ENCODE measurements at regions not wholly inside any gene's neighbourhood (a gene's known extent, or its start where the extent isn't known, plus 50 kb on each side); places are given as distances from the start of the nearest gene placed in this dataset.

DNA sequence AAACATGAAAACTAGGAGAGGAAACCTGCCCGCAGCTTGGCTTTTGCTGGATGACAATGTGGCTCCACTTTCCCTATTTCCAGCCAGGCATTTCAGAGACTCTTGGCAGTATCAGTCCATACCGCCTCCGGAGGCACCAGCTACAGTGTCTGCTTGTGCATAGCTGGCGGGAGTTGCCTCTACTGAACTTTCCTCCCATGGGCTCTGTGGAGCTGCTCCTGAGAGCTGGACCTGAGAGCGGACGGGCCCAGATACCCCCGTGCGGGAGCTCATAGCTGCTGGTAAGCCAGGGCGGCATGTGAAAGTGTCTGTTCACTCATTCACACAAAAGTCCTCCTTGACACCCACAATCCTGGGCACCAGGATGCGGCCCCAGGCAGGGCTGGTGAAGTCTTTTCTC, 130.3 kb upstream of the PMEPA1 start:
- H3K4me1 Mint-ChIP-seq, result peaks cover 9% of the 10 kb centered on the region
- H3K4me3 Mint-ChIP-seq, result no peak overlapping the region
- no peak for ATAC-seq
- no peak for DNase-seq (ENCODE audit: low spot score)
- peaks cover 6% of the 10 kb centered on the region for H3K4me1 ChIP-seq (ENCODE audit: insufficient read depth)
- H3K9me2 ChIP-seq (ENCODE audit: insufficient read depth), result no peaks in the 10 kb centered on the region
- H3K27me3 ChIP-seq (ENCODE audit: insufficient read depth), result no peaks in the 10 kb centered on the region
- H3K27ac Mint-ChIP-seq, result no peak overlapping the region
- peaks cover 4% of the 10 kb centered on the region for H3K27me3 Mint-ChIP-seq (ENCODE audit: insufficient read depth, low read depth, poor library complexity)
- H2AFZ ChIP-seq, result no peak overlapping the region
- no peaks in the 10 kb centered on the region for H4K20me1 ChIP-seq (replicated peaks; ENCODE audit: insufficient read depth)
- H3K9me3 Mint-ChIP-seq, result no peaks in the 10 kb centered on the region
- no peaks in the 10 kb centered on the region for H3K79me2 ChIP-seq (replicated peaks; ENCODE audit: insufficient read depth)
- no peaks in the 10 kb centered on the region for H3K36me3 Mint-ChIP-seq (ENCODE audit: low read depth)
- TF ChIP-seq, protein P1, sequence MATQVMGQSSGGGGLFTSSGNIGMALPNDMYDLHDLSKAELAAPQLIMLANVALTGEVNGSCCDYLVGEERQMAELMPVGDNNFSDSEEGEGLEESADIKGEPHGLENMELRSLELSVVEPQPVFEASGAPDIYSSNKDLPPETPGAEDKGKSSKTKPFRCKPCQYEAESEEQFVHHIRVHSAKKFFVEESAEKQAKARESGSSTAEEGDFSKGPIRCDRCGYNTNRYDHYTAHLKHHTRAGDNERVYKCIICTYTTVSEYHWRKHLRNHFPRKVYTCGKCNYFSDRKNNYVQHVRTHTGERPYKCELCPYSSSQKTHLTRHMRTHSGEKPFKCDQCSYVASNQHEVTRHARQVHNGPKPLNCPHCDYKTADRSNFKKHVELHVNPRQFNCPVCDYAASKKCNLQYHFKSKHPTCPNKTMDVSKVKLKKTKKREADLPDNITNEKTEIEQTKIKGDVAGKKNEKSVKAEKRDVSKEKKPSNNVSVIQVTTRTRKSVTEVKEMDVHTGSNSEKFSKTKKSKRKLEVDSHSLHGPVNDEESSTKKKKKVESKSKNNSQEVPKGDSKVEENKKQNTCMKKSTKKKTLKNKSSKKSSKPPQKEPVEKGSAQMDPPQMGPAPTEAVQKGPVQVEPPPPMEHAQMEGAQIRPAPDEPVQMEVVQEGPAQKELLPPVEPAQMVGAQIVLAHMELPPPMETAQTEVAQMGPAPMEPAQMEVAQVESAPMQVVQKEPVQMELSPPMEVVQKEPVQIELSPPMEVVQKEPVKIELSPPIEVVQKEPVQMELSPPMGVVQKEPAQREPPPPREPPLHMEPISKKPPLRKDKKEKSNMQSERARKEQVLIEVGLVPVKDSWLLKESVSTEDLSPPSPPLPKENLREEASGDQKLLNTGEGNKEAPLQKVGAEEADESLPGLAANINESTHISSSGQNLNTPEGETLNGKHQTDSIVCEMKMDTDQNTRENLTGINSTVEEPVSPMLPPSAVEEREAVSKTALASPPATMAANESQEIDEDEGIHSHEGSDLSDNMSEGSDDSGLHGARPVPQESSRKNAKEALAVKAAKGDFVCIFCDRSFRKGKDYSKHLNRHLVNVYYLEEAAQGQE (IDR thresholded peaks at IDR 0.05; ENCODE audit: unreplicated experiment), result no peak
- TF ChIP-seq NANOG (IDR thresholded peaks at IDR 0.05; ENCODE audit: borderline replicate concordance) (no peak), JUNB (IDR thresholded peaks at IDR 0.05; ENCODE audit: unreplicated experiment) (no peak), EZH2 (IDR thresholded peaks at IDR 0.05; ENCODE audit: low read depth, unreplicated experiment) (no peak), ZNF114 (CRISPR knock-in tag; IDR thresholded peaks at IDR 0.05) (no peak), POLR2AphosphoS5 (IDR thresholded peaks at IDR 0.05; ENCODE audit: low read depth) (no peak), ZNF331 (CRISPR knock-in tag; IDR thresholded peaks at IDR 0.05; ENCODE audit: low read depth) (no peak), STAT1 (IDR thresholded peaks at IDR 0.05; ENCODE audit: unreplicated experiment) (no peak), CREB1 (CRISPR knock-in tag; IDR thresholded peaks at IDR 0.05; ENCODE audit: low read depth) (no peak), EZH2phosphoT487 (IDR thresholded peaks at IDR 0.05; ENCODE audit: unreplicated experiment) (no peak)
- TF ChIP-seq, protein P2, sequence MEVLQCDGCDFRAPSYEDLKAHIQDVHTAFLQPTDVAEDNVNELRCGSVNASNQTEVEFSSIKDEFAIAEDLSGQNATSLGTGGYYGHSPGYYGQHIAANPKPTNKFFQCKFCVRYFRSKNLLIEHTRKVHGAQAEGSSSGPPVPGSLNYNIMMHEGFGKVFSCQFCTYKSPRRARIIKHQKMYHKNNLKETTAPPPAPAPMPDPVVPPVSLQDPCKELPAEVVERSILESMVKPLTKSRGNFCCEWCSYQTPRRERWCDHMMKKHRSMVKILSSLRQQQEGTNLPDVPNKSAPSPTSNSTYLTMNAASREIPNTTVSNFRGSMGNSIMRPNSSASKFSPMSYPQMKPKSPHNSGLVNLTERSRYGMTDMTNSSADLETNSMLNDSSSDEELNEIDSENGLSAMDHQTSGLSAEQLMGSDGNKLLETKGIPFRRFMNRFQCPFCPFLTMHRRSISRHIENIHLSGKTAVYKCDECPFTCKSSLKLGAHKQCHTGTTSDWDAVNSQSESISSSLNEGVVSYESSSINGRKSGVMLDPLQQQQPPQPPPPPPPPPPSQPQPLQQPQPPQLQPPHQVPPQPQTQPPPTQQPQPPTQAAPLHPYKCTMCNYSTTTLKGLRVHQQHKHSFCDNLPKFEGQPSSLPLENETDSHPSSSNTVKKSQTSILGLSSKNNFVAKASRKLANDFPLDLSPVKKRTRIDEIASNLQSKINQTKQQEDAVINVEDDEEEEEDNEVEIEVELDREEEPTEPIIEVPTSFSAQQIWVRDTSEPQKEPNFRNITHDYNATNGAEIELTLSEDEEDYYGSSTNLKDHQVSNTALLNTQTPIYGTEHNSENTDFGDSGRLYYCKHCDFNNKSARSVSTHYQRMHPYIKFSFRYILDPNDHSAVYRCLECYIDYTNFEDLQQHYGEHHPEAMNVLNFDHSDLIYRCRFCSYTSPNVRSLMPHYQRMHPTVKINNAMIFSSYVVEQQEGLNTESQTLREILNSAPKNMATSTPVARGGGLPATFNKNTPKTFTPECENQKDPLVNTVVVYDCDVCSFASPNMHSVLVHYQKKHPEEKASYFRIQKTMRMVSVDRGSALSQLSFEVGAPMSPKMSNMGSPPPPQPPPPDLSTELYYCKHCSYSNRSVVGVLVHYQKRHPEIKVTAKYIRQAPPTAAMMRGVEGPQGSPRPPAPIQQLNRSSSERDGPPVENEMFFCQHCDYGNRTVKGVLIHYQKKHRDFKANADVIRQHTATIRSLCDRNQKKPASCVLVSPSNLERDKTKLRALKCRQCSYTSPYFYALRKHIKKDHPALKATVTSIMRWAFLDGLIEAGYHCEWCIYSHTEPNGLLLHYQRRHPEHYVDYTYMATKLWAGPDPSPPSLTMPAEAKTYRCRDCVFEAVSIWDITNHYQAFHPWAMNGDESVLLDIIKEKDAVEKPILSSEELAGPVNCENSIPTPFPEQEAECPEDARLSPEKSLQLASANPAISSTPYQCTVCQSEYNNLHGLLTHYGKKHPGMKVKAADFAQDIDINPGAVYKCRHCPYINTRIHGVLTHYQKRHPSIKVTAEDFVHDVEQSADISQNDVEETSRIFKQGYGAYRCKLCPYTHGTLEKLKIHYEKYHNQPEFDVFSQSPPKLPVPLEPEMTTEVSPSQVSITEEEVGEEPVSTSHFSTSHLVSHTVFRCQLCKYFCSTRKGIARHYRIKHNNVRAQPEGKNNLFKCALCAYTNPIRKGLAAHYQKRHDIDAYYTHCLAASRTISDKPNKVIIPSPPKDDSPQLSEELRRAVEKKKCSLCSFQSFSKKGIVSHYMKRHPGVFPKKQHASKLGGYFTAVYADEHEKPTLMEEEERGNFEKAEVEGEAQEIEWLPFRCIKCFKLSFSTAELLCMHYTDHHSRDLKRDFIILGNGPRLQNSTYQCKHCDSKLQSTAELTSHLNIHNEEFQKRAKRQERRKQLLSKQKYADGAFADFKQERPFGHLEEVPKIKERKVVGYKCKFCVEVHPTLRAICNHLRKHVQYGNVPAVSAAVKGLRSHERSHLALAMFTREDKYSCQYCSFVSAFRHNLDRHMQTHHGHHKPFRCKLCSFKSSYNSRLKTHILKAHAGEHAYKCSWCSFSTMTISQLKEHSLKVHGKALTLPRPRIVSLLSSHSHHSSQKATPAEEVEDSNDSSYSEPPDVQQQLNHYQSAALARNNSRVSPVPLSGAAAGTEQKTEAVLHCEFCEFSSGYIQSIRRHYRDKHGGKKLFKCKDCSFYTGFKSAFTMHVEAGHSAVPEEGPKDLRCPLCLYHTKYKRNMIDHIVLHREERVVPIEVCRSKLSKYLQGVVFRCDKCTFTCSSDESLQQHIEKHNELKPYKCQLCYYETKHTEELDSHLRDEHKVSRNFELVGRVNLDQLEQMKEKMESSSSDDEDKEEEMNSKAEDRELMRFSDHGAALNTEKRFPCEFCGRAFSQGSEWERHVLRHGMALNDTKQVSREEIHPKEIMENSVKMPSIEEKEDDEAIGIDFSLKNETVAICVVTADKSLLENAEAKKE (CRISPR knock-in tag; IDR thresholded peaks at IDR 0.05), result no peak
- TF ChIP-seq, protein P3, sequence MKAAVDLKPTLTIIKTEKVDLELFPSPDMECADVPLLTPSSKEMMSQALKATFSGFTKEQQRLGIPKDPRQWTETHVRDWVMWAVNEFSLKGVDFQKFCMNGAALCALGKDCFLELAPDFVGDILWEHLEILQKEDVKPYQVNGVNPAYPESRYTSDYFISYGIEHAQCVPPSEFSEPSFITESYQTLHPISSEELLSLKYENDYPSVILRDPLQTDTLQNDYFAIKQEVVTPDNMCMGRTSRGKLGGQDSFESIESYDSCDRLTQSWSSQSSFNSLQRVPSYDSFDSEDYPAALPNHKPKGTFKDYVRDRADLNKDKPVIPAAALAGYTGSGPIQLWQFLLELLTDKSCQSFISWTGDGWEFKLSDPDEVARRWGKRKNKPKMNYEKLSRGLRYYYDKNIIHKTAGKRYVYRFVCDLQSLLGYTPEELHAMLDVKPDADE (IDR thresholded peaks at IDR 0.05), result no peak
- TF ChIP-seq, protein P4, sequence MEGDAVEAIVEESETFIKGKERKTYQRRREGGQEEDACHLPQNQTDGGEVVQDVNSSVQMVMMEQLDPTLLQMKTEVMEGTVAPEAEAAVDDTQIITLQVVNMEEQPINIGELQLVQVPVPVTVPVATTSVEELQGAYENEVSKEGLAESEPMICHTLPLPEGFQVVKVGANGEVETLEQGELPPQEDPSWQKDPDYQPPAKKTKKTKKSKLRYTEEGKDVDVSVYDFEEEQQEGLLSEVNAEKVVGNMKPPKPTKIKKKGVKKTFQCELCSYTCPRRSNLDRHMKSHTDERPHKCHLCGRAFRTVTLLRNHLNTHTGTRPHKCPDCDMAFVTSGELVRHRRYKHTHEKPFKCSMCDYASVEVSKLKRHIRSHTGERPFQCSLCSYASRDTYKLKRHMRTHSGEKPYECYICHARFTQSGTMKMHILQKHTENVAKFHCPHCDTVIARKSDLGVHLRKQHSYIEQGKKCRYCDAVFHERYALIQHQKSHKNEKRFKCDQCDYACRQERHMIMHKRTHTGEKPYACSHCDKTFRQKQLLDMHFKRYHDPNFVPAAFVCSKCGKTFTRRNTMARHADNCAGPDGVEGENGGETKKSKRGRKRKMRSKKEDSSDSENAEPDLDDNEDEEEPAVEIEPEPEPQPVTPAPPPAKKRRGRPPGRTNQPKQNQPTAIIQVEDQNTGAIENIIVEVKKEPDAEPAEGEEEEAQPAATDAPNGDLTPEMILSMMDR (conservative IDR thresholded peaks at IDR 0.05; ENCODE audit: low read depth in 2 of 2), result no peak
- no peak overlapping the region for H3K4me2 ChIP-seq
- no peak overlapping the region for H3K4me3 ChIP-seq
- no peaks in the 10 kb centered on the region for H3K36me3 ChIP-seq (ENCODE audit: insufficient read depth)
- H3K27ac ChIP-seq (ENCODE audit: low read depth), result no peak overlapping the region
- H3F3A ChIP-seq (replicated peaks; ENCODE audit: low read depth), result no peaks in the 10 kb centered on the region
